ENCODE measurements at regions not wholly inside any gene's neighbourhood (a gene's known extent, or its start where the extent isn't known, plus 50 kb on each side); places are given as distances from the start of the nearest gene placed in this dataset.

GRCh38 chr13:73593199-73593765 lies 534.5 kb downstream of the KLF5 start:
- Histone ChIP-seq H3K9me3 (ENCODE audit: control insufficient read depth, low read length) (no peaks in the 10 kb centered on the region), H3K36me3 (ENCODE audit: control insufficient read depth, insufficient read depth, low read length) (no peaks in the 10 kb centered on the region), H3K27me3 (ENCODE audit: control insufficient read depth, insufficient read depth, low read length) (no peaks in the 10 kb centered on the region), H3K9ac (ENCODE audit: low read length) (no peak overlapping the region), H3K4me1 (ENCODE audit: control insufficient read depth, insufficient read depth, low read length) (no peaks in the 10 kb centered on the region), H3K4me3 (ENCODE audit: low read length) (no peak overlapping the region)

- Histone ChIP-seq H3K9me3 (ENCODE audit: control insufficient read depth, low read length) (no peaks in the 10 kb centered on the region), H3K27me3 (ENCODE audit: control insufficient read depth, insufficient read depth, low read length) (no peaks in the 10 kb centered on the region), H3K4me1 (ENCODE audit: control insufficient read depth, insufficient read depth, low read length) (no peaks in the 10 kb centered on the region), H3K4me3 (ENCODE audit: low read length) (no peak overlapping the region), H3K36me3 (ENCODE audit: control insufficient read depth, insufficient read depth, low read length) (no peaks in the 10 kb centered on the region), H3K9ac (ENCODE audit: low read length) (no peak overlapping the region)
Measured at GRCh38 chr13:73591861-73592260, 533.1 kb downstream of the KLF5 start.

- Histone ChIP-seq H3K9ac (ENCODE audit: low read length) (no peak overlapping the region), H3K36me3 (ENCODE audit: control insufficient read depth, insufficient read depth, low read length) (no peaks in the 10 kb centered on the region), H3K9me3 (ENCODE audit: control insufficient read depth, low read length) (no peaks in the 10 kb centered on the region), H3K27me3 (ENCODE audit: control insufficient read depth, insufficient read depth, low read length) (no peaks in the 10 kb centered on the region), H3K4me1 (ENCODE audit: control insufficient read depth, insufficient read depth, low read length) (no peaks in the 10 kb centered on the region), H3K4me3 (ENCODE audit: low read length) (no peak overlapping the region)
Measured at GRCh38 chr13:73590795-73591194, 532.0 kb downstream of the KLF5 start.

- Histone ChIP-seq H3K9ac (ENCODE audit: low read length) (no peak overlapping the region), H3K9me3 (ENCODE audit: control insufficient read depth, low read length) (no peaks in the 10 kb centered on the region), H3K4me1 (ENCODE audit: control insufficient read depth, insufficient read depth, low read length) (peaks cover 5% of the 10 kb centered on the region), H3K36me3 (ENCODE audit: control insufficient read depth, insufficient read depth, low read length) (no peaks in the 10 kb centered on the region), H3K27me3 (ENCODE audit: control insufficient read depth, insufficient read depth, low read length) (no peaks in the 10 kb centered on the region), H3K4me3 (ENCODE audit: low read length) (no peak overlapping the region)
Measured at GRCh38 chr13:73585236-73585635, 526.4 kb downstream of the KLF5 start.

- H3K27me3 ChIP-seq (ENCODE audit: control insufficient read depth, insufficient read depth, low read length), result no peaks in the 10 kb centered on the region
- no peaks in the 10 kb centered on the region for H3K9me3 ChIP-seq (ENCODE audit: control insufficient read depth, low read length)
- H3K36me3 ChIP-seq (ENCODE audit: control insufficient read depth, insufficient read depth, low read length), result no peaks in the 10 kb centered on the region
- H3K4me3 ChIP-seq (ENCODE audit: low read length), result no peak overlapping the region
- peaks cover 5% of the 10 kb centered on the region for H3K4me1 ChIP-seq (ENCODE audit: control insufficient read depth, insufficient read depth, low read length)
- H3K9ac ChIP-seq (ENCODE audit: low read length), result no peak overlapping the region
Measured at GRCh38 chr13:73583331-73583730, 524.5 kb downstream of the KLF5 start.

- H3K4me3 ChIP-seq (ENCODE audit: low read length), result no peak overlapping the region
- no peaks in the 10 kb centered on the region for H3K36me3 ChIP-seq (ENCODE audit: control insufficient read depth, insufficient read depth, low read length)
- H3K9ac ChIP-seq (ENCODE audit: low read length), result no peak overlapping the region
- no peaks in the 10 kb centered on the region for H3K27me3 ChIP-seq (ENCODE audit: control insufficient read depth, insufficient read depth, low read length)
- H3K9me3 ChIP-seq (ENCODE audit: control insufficient read depth, low read length), result no peaks in the 10 kb centered on the region
- H3K4me1 ChIP-seq (ENCODE audit: control insufficient read depth, insufficient read depth, low read length), result peaks cover 5% of the 10 kb centered on the region
Measured at GRCh38 chr13:73580513-73581267, 521.9 kb downstream of the KLF5 start.

- Histone ChIP-seq H3K36me3 (ENCODE audit: control insufficient read depth, insufficient read depth, low read length) (no peaks in the 10 kb centered on the region), H3K9ac (ENCODE audit: low read length) (no peak overlapping the region), H3K9me3 (ENCODE audit: control insufficient read depth, low read length) (no peaks in the 10 kb centered on the region), H3K4me1 (ENCODE audit: control insufficient read depth, insufficient read depth, low read length) (peaks cover 5% of the 10 kb centered on the region), H3K27me3 (ENCODE audit: control insufficient read depth, insufficient read depth, low read length) (no peaks in the 10 kb centered on the region), H3K4me3 (ENCODE audit: low read length) (no peak overlapping the region)
Measured at GRCh38 chr13:73579574-73580274, 520.9 kb downstream of the KLF5 start.

GRCh38 chr13:73578251-73578875 lies 519.6 kb downstream of the KLF5 start:
- H3K9me3 ChIP-seq (ENCODE audit: control insufficient read depth, low read length), result no peaks in the 10 kb centered on the region
- H3K27me3 ChIP-seq (ENCODE audit: control insufficient read depth, insufficient read depth, low read length), result no peaks in the 10 kb centered on the region
- no peaks in the 10 kb centered on the region for H3K36me3 ChIP-seq (ENCODE audit: control insufficient read depth, insufficient read depth, low read length)
- H3K4me1 ChIP-seq (ENCODE audit: control insufficient read depth, insufficient read depth, low read length), result peaks cover 5% of the 10 kb centered on the region
- no peak overlapping the region for H3K9ac ChIP-seq (ENCODE audit: low read length)
- H3K4me3 ChIP-seq (ENCODE audit: low read length), result no peak overlapping the region

- Histone ChIP-seq H3K4me1 (ENCODE audit: control insufficient read depth, insufficient read depth, low read length) (peaks cover 5% of the 10 kb centered on the region), H3K9me3 (ENCODE audit: control insufficient read depth, low read length) (no peaks in the 10 kb centered on the region), H3K36me3 (ENCODE audit: control insufficient read depth, insufficient read depth, low read length) (no peaks in the 10 kb centered on the region), H3K9ac (ENCODE audit: low read length) (no peak overlapping the region), H3K4me3 (ENCODE audit: low read length) (no peak overlapping the region), H3K27me3 (ENCODE audit: control insufficient read depth, insufficient read depth, low read length) (no peaks in the 10 kb centered on the region)
Measured at GRCh38 chr13:73576291-73576690, 517.5 kb downstream of the KLF5 start.

- Histone ChIP-seq H3K4me1 (ENCODE audit: control insufficient read depth, insufficient read depth, low read length) (no peaks in the 10 kb centered on the region), H3K36me3 (ENCODE audit: control insufficient read depth, insufficient read depth, low read length) (no peaks in the 10 kb centered on the region), H3K4me3 (ENCODE audit: low read length) (no peak overlapping the region), H3K9me3 (ENCODE audit: control insufficient read depth, low read length) (no peaks in the 10 kb centered on the region), H3K27me3 (ENCODE audit: control insufficient read depth, insufficient read depth, low read length) (no peaks in the 10 kb centered on the region), H3K9ac (ENCODE audit: low read length) (no peak overlapping the region)
Measured at GRCh38 chr13:73572824-73573223, 514.0 kb downstream of the KLF5 start.

GRCh38 chr13:73571376-73571775 lies 512.6 kb downstream of the KLF5 start:
- no peaks in the 10 kb centered on the region for H3K27me3 ChIP-seq (ENCODE audit: control insufficient read depth, insufficient read depth, low read length)
- no peak overlapping the region for H3K9ac ChIP-seq (ENCODE audit: low read length)
- H3K4me3 ChIP-seq (ENCODE audit: low read length), result no peak overlapping the region
- H3K4me1 ChIP-seq (ENCODE audit: control insufficient read depth, insufficient read depth, low read length), result no peaks in the 10 kb centered on the region
- no peaks in the 10 kb centered on the region for H3K36me3 ChIP-seq (ENCODE audit: control insufficient read depth, insufficient read depth, low read length)
- no peaks in the 10 kb centered on the region for H3K9me3 ChIP-seq (ENCODE audit: control insufficient read depth, low read length)

- Histone ChIP-seq H3K9ac (ENCODE audit: low read length) (no peak overlapping the region), H3K4me3 (ENCODE audit: low read length) (no peak overlapping the region), H3K36me3 (ENCODE audit: control insufficient read depth, insufficient read depth, low read length) (no peaks in the 10 kb centered on the region), H3K4me1 (ENCODE audit: control insufficient read depth, insufficient read depth, low read length) (no peaks in the 10 kb centered on the region), H3K27me3 (ENCODE audit: control insufficient read depth, insufficient read depth, low read length) (no peaks in the 10 kb centered on the region), H3K9me3 (ENCODE audit: control insufficient read depth, low read length) (no peaks in the 10 kb centered on the region)
Measured at GRCh38 chr13:73556902-73557301, 498.1 kb downstream of the KLF5 start.
